Upper lobe of right lung (tissue), 1 donor: ENCODE measurements at regions not wholly inside any gene's neighbourhood (a gene's known extent, or its start where the extent isn't known, plus 50 kb on each side); places are given as distances from the start of the nearest gene placed in this dataset.

Experiments
- ATAC-seq: fragments of 200-7000 bp; cut with Tn5 transposase; one replicate; pipeline ENCODE4 v1.9.1; 2020; ENCODE audit warnings: mild to moderate bottlenecking, moderate library complexity
- DNase-seq: peaks from one replicate; pipeline ENCODE4 v3.0.0-alpha.2; 2020
- H3K27ac ChIP-seq: fragments of 200-600 bp; one replicate; pipeline ENCODE4 v1.8.0; 2022
- H3K27me3 ChIP-seq: fragments of 200-600 bp; one replicate; pipeline ENCODE4 v1.8.0; 2022; ENCODE audit warnings: mild to moderate bottlenecking
- H3K36me3 ChIP-seq: fragments of 200-600 bp; one replicate; pipeline ENCODE4 v1.8.0; 2022
- H3K4me1 ChIP-seq: fragments of 200-600 bp; one replicate; pipeline ENCODE4 v1.8.0; 2022
- H3K4me3 ChIP-seq: fragments of 200-600 bp; one replicate; pipeline ENCODE4 v1.8.0; 2022; ENCODE audit warnings: mild to moderate bottlenecking
- H3K9me3 ChIP-seq: fragments of 200-600 bp; one replicate; pipeline ENCODE4 v1.8.0; 2022
- intact Hi-C: fragments of 100-400 bp; cut with DNase I; formaldehyde crosslinking; loops from one replicate; pipeline ENCODE4 v1.11.0; 2022
- TF ChIP-seq, protein P1 (sequence below): fragments of 200-600 bp; IDR thresholded peaks from one replicate; pipeline ENCODE4 v1.8.0; 2022; ENCODE audit warnings: antibody characterized with exemption
- donor health status: DM: no; HTN: yes; CAD: no; lungs with severe emphysema.

- peaks cover 13% of the 10 kb centered on the region for H3K4me1 ChIP-seq
- no peak overlapping the region for H3K4me3 ChIP-seq
- no peak overlapping the region for H3K27ac ChIP-seq
- H3K9me3 ChIP-seq, result no peaks in the 10 kb centered on the region
- intact Hi-C loops, result no loop called here
- no peak for ATAC-seq
- no peaks in the 10 kb centered on the region for H3K36me3 ChIP-seq
- no peak for DNase-seq
- H3K27me3 ChIP-seq, result no peaks in the 10 kb centered on the region
- TF ChIP-seq, protein P1, sequence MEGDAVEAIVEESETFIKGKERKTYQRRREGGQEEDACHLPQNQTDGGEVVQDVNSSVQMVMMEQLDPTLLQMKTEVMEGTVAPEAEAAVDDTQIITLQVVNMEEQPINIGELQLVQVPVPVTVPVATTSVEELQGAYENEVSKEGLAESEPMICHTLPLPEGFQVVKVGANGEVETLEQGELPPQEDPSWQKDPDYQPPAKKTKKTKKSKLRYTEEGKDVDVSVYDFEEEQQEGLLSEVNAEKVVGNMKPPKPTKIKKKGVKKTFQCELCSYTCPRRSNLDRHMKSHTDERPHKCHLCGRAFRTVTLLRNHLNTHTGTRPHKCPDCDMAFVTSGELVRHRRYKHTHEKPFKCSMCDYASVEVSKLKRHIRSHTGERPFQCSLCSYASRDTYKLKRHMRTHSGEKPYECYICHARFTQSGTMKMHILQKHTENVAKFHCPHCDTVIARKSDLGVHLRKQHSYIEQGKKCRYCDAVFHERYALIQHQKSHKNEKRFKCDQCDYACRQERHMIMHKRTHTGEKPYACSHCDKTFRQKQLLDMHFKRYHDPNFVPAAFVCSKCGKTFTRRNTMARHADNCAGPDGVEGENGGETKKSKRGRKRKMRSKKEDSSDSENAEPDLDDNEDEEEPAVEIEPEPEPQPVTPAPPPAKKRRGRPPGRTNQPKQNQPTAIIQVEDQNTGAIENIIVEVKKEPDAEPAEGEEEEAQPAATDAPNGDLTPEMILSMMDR, result no peak
These were observed 520.9 kb downstream of the CD83 start for GRCh38 chr6:14638435-14638905.

GRCh38 chr6:14638906-14639761 lies 521.6 kb downstream of the CD83 start:
- ATAC-seq (peak; percentile 42), DNase-seq (no peak)

DNA sequence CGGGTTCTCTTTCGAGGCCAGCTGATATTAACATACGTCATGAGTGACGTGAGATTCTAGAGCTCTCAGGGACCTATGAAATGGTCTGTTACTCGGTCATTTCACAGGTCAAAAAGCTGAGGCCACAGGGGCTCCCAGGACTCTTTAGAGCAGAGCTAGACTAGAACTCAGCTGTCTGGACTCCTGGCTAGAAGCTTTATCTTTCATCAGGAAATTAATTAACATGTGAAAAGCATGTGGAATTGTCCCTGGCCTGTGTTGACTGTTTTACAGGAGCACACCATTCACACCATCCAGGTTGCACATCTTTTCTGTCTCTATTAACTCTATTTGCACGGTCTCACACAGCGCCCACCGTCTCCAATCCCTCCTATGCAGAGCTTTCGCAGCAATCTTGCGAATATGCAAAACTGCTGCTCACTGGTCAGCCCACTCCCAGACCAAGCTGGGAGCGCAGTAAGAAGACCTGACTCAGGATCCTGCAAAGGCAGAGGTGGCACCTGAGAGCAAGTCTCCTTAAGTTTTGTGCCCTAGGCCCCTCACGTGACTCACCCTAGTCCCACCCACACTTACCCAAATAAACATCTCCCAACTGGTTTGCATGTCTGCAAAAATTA lies 522.5 kb downstream of the CD83 start:
- Histone ChIP-seq H3K27ac (no peak overlapping the region), H3K9me3 (no peaks in the 10 kb centered on the region), H3K4me1 (peaks cover 13% of the 10 kb centered on the region), H3K4me3 (no peak overlapping the region), H3K27me3 (no peaks in the 10 kb centered on the region), H3K36me3 (no peaks in the 10 kb centered on the region)
- ATAC-seq (no peak), DNase-seq (no peak)
- TF ChIP-seq, protein P1, result no peak
- intact Hi-C loops, result no loop called here

More at GRCh38 chr6:14638906-14639761, 521.6 kb downstream of the CD83 start:
- intact Hi-C loops, result no loop called here
- Histone ChIP-seq H3K9me3 (no peaks in the 10 kb centered on the region), H3K4me3 (no peak overlapping the region), H3K27me3 (no peaks in the 10 kb centered on the region), H3K4me1 (peaks cover 13% of the 10 kb centered on the region), H3K36me3 (no peaks in the 10 kb centered on the region), H3K27ac (no peak overlapping the region)
- TF ChIP-seq, protein P1, result no peak

GRCh38 chr6:14640631-14641030 lies 523.1 kb downstream of the CD83 start:
- peaks cover 13% of the 10 kb centered on the region for H3K4me1 ChIP-seq
- TF ChIP-seq, protein P1, result no peak
- H3K36me3 ChIP-seq, result no peaks in the 10 kb centered on the region
- ATAC-seq, result no peak
- H3K27me3 ChIP-seq, result no peaks in the 10 kb centered on the region
- intact Hi-C loops, result no loop called here
- no peak overlapping the region for H3K4me3 ChIP-seq
- DNase-seq, result no peak
- no peaks in the 10 kb centered on the region for H3K9me3 ChIP-seq
- no peak overlapping the region for H3K27ac ChIP-seq

GRCh38 chr6:14641423-14642135 lies 524.0 kb downstream of the CD83 start:
- H3K27ac ChIP-seq, result no peak overlapping the region
- H3K9me3 ChIP-seq, result no peaks in the 10 kb centered on the region
- TF ChIP-seq, protein P1, result no peak
- no peak overlapping the region for H3K4me3 ChIP-seq
- intact Hi-C loops, result no loop called here
- H3K36me3 ChIP-seq, result no peaks in the 10 kb centered on the region
- no peak for ATAC-seq
- no peak for DNase-seq
- no peaks in the 10 kb centered on the region for H3K27me3 ChIP-seq
- H3K4me1 ChIP-seq, result peaks cover 13% of the 10 kb centered on the region
